HG03135 (cell line): ENCODE measurements at regions not wholly inside any gene's neighbourhood (a gene's known extent, or its start where the extent isn't known, plus 50 kb on each side); places are given as distances from the start of the nearest gene placed in this dataset.
"Not testable (repeated sequence)": the region's sequence is repeated elsewhere in the genome, so short reads cannot be mapped to it uniquely, and the experiment has no call there.

ENCODE experiments used
- ATAC-seq: cut with Tn5 transposase; IDR thresholded peaks from one replicate; pipeline ENCODE4 v1.9.1; 2021; ENCODE audit warnings: mild to moderate bottlenecking, moderate library complexity; ENCODE audit not compliant: unreplicated experiment

- no peak for ATAC-seq
Measured at GRCh38 chr10:85284778-85285770, 956.7 kb downstream of the CCSER2 start.

- ATAC-seq = no peak
Measured at GRCh38 chr10:85293483-85293882, 965.1 kb downstream of the CCSER2 start.

GRCh38 chr10:85311613-85312337, 983.4 kb downstream of the CCSER2 start:
- ATAC-seq = no peak

DNA sequence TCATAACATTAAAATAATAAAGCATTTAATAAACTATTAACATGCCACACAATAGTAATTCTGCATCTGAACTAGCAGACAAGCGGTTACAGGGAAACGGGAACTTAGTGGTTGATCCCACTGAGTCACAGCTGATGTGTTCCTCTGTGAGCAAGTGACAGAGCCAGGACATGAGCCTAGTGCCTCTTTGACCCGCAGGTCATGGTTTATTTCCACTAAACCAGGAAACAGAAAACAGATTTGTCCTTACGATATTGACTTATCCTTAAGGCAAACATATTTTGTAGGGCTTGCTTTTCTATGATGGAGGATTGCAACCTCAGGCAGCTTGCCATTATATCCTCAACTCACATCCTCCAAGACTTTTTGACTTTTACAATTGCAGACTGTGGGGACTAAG, 987.3 kb downstream of the CCSER2 start:
- ATAC-seq = no peak

- no peak for ATAC-seq
Measured at GRCh38 chr10:85316276-85316675, 987.9 kb downstream of the CCSER2 start.

DNA sequence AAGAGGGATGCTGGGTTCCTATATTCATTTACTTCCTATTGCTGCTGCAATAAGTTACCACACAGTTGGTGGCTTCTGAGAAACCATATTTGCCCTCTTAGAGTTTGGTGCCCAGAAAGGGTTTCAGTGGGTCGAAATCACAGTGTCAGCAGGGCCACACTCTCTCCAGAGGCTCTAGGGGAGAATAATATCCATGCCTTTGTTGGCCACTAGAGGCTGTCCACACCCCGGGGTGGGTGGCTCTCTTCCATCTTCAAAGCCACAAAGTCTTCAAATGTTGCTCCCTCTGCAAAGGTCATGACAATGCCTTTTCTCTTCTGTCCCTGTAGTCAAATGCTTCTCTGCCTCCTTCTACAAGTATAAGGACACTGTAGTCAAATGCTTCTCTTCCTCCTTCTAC, 989.4 kb downstream of the CCSER2 start:
- no peak for ATAC-seq

- ATAC-seq = no peak
Measured at GRCh38 chr10:85318809-85319807, 990.7 kb downstream of the CCSER2 start.

- no peak for ATAC-seq
Measured at GRCh38 chr10:85319826-85320225, 991.4 kb downstream of the CCSER2 start.

DNA sequence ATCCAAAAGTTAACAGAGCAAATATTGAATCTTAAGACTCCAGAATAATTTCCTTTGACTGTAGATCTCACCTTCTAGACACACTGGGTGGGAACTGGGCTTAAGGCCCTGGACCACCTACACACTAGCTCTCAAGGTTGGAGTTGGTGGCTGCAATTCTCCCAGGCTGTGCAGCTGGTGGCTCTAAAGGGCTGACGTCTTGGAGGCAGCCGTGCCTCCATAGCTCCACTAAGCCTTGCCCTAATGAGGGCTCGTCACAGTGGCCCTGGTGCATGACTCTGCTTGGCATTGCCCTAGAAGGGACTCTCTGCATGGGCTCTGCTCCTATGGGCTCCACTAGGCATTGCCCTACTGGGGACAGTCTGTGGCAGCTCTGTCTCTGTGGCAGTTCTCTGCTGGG, 1005.2 kb downstream of the CCSER2 start:
- no peak for ATAC-seq

DNA sequence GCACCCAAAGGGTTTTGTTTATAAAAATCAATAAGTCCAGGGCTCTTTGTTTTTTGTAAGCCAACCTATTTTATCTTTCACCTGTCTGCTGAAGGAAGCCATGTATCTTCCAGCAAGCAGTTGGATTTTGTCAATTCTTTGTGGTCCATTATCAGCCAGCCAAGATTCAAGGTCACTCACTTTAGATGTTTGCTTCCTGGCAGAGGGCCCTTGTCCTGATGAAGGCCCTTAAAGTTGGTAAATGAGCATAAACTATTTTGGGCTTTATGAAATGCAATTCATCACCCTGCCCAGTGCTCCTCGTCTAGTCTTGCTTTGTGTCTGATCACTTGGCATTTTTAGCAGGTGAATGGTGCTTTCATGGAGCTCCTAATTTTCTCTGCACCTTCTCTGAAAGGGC, 1004.2 kb downstream of the GRID1 start:
- ATAC-seq = no peak

DNA sequence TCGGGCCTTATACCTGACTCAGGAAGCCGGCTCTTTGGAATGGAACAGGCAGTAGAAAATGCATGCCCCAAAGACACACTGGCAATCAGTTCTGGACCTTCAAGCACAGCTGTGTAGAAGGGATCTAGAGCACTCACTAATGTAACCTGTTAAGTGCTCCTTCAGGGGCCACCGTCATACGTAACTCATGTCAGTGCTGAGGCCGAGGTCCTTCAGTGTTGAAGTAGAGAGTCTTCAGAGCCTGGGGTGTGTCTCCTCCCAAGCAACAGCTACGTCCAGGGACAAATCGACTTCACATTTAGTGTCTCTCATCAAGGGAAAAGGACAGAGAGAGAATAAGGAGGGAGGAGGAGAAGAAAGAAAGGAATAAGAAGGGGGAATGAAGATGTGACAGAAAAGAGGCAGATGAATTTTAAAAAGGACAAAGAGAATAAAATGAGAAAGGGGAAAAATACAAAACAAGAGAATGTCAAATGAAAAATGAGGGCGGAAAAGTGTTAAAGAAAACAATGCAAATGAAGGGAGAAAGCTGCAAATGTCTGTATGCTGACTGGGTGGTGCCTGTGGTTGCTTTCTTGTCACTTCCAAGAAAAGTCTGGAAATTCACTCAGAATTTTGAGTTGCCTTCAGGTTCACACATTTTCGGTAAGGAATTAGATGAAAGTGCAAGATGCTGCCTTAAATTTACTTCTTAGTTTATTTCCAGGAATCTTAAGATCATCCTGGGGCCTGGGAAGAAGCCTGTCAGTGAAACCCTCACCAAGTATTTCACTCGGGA, 989.4 kb downstream of the GRID1 start:
- ATAC-seq = no peak

DNA sequence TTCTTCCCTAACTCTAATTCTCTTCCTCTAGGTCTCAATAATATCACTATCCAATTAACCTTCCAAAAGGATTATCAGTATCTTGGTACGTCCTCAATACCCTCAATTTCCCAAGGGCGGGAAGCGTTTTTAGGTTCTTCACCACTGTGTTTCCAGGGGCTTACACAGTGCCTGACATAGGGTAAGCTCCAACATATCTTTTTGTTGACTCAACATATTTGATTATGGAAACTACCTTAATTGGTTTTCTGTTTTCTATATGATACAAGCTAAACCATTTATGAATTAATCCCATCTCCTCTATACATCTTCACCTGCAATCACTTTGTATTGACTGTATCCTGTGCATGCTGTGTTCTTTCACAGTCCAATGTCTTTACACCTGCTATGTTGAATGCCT, 987.3 kb downstream of the GRID1 start:
- ATAC-seq = no peak

- no peak for ATAC-seq
Measured at GRCh38 chr10:85400981-85401695, 965.5 kb downstream of the GRID1 start.

- ATAC-seq = no peak
Measured at GRCh38 chr10:85402541-85402940, 964.1 kb downstream of the GRID1 start.

DNA sequence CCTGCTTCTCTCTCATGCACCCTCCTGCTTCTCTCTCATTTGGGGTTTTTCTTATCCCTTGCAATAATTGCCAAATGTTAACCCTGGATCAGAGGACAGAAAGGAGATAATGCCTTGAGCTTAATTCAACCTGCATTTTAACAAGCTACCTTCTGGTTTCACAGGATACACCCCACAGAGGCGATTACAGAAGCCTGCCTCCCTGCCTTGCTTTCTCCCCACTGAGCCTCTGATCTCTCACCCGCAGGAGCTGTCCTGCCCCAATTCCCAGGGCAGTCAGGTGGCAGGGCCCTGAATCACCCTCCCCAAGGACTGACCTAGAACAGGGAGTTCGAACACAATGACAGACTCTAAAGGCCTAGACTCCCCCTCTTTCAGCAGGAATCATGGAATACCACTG, 959.5 kb downstream of the GRID1 start:
- no peak for ATAC-seq

DNA sequence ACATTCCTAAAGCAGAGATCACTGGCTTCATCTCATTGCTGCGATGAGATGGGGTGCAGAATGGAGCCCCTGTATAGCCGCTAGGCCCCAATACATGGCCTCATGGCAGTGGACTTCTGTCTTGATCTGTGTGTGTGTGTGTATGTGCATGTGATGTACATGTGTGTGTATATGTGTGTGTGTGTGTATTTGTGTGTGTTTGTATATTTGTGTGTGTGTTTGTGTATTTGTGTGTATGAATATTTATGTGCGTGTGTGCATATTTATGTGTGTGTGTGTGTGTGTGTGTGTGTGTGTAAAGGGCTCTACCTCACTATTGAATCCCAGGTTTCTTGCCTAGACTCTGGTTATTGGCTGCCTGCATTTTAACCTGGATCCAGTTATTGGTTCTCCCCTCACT, 958.2 kb downstream of the GRID1 start:
- ATAC-seq = no peak

DNA sequence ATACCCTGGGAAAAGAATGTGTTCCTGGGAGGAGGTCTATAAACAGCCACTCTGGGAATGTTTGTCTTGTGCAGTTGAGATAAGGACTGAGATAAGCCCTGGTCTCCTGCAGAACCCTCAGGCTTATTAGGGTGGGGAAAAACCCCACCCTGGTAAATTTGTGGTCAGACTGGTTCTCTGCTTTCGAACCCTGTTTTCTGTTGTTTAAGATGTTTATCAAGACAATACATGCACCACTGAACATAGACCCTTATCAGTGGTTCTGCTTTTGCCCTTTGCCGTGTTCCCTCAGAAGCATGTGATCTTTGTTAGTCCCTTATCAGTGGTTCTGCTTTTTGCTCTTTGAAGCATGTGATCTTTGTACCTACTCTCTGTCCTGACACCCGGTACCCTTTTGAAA, 956.0 kb downstream of the GRID1 start:
- not testable (repeated sequence) for ATAC-seq

- no peak for ATAC-seq
Measured at GRCh38 chr10:85413570-85413969, 953.0 kb downstream of the GRID1 start.

- ATAC-seq = no peak
Measured at GRCh38 chr10:85420501-85421191, 945.9 kb downstream of the GRID1 start.
